ENCODE measurements at regions not wholly inside any gene's neighbourhood (a gene's known extent, or its start where the extent isn't known, plus 50 kb on each side); places are given as distances from the start of the nearest gene placed in this dataset.

GRCh38 chr18:56086176-56086575 is 498.2 kb upstream of the TCF4 start:
- Histone ChIP-seq H3K4me1 (ENCODE audit: control insufficient read depth, insufficient read depth, low read length) (no peaks in the 10 kb centered on the region), H3K9me3 (ENCODE audit: control insufficient read depth, insufficient read depth, low read depth, low read length) (no peaks in the 10 kb centered on the region), H3K36me3 (ENCODE audit: control insufficient read depth, insufficient read depth, low read length) (no peaks in the 10 kb centered on the region), H3K27me3 (ENCODE audit: control insufficient read depth, insufficient read depth, low read length) (no peaks in the 10 kb centered on the region), H3K27ac (ENCODE audit: low read length) (no peak overlapping the region), H3K4me3 (ENCODE audit: low read depth in 2 of 2, low read length in 2 of 2) (no peak overlapping the region)
- intact Hi-C loops (cut with micrococcal nuclease; ENCODE audit: unreplicated experiment): no loop called here
- no TSS peak for BruUV-seq (replicated peaks)
- ChIA-PET CTCF (no interaction called here), POLR2A (no interaction called here)
- TF ChIP-seq SIN3A (IDR thresholded peaks at IDR 0.05; ENCODE audit: borderline replicate concordance, insufficient read depth, low read depth, low read length) (no peak), POLR2AphosphoS5 (IDR thresholded peaks at IDR 0.05; ENCODE audit: low read depth, low read length) (no peak), TCF7L2 (IDR thresholded peaks at IDR 0.05; ENCODE audit: low read depth, low read length) (no peak), REST (IDR thresholded peaks at IDR 0.05; ENCODE audit: insufficient read depth in 1 of 2, low read depth in 2 of 2, low read length in 1 of 2) (no peak), CTCF (IDR thresholded peaks at IDR 0.05) (no peak)
- DNase-seq (ENCODE audit: low read depth, low spot score): no peak
- ATAC-seq: no peak
- in situ Hi-C loops (cut with HindIII; ENCODE audit: low pct_unique_long_range_greater_than_20kb, low sequenced_read_pairs): no loop called here

- in situ Hi-C loops (cut with HindIII; ENCODE audit: low pct_unique_long_range_greater_than_20kb, low sequenced_read_pairs): no loop called here
- H3K4me3 ChIP-seq (ENCODE audit: low read depth in 2 of 2, low read length in 2 of 2): no peak overlapping the region
Observed at GRCh38 chr18:56085551-56085950, 497.6 kb upstream of the TCF4 start.

More at GRCh38 chr18:56085551-56085950, 497.6 kb upstream of the TCF4 start:
- Histone ChIP-seq H3K36me3 (ENCODE audit: control insufficient read depth, insufficient read depth, low read length) (no peaks in the 10 kb centered on the region), H3K27me3 (ENCODE audit: control insufficient read depth, insufficient read depth, low read length) (no peaks in the 10 kb centered on the region), H3K27ac (ENCODE audit: low read length) (no peak overlapping the region), H3K4me1 (ENCODE audit: control insufficient read depth, insufficient read depth, low read length) (no peaks in the 10 kb centered on the region), H3K9me3 (ENCODE audit: control insufficient read depth, insufficient read depth, low read depth, low read length) (no peaks in the 10 kb centered on the region)
- TF ChIP-seq SIN3A (IDR thresholded peaks at IDR 0.05; ENCODE audit: borderline replicate concordance, insufficient read depth, low read depth, low read length) (no peak), TCF7L2 (IDR thresholded peaks at IDR 0.05; ENCODE audit: low read depth, low read length) (no peak), CTCF (IDR thresholded peaks at IDR 0.05) (no peak), REST (IDR thresholded peaks at IDR 0.05; ENCODE audit: insufficient read depth in 1 of 2, low read depth in 2 of 2, low read length in 1 of 2) (no peak), POLR2AphosphoS5 (IDR thresholded peaks at IDR 0.05; ENCODE audit: low read depth, low read length) (no peak)
- intact Hi-C loops (cut with micrococcal nuclease; ENCODE audit: unreplicated experiment): no loop called here
- CTCF ChIA-PET: no interaction called here
- POLR2A ChIA-PET: no interaction called here
- no TSS peak for BruUV-seq (replicated peaks)
- DNase-seq (ENCODE audit: low read depth, low spot score): no peak
- ATAC-seq: no peak

All from Panc1 (cell line).